IMR-90 (cell line): ENCODE measurements at regions not wholly inside any gene's neighbourhood (a gene's known extent, or its start where the extent isn't known, plus 50 kb on each side); places are given as distances from the start of the nearest gene placed in this dataset.

Experiments
- ATAC-seq: fragments of 200-7000 bp; cut with Tn5 transposase; 2 replicates; pipeline ENCODE4 v1.9.1; 2020; ENCODE audit warnings: low read depth, mild to moderate bottlenecking, moderate library complexity
- BruUV-seq: library from RNA; stranded (reverse); fragments of 400-500 nt; replicated peaks from 2 replicates; lab custom pipeline; 2021; lab: Mats Ljungman, UMichigan
- CTCF ChIA-PET: fragments of 300-600 bp; formaldehyde crosslinking; extraction: SDS; loops from one replicate; lab custom pipeline; 2021; ENCODE audit warnings: antibody characterized with exemption; lab: Yijun Ruan, JAX
- POLR2A ChIA-PET: fragments of 300-600 bp; sonication (Branson Sonifier 250); formaldehyde crosslinking; loops from one replicate; lab custom pipeline; 2022; ENCODE audit warnings: antibody characterized with exemption; ENCODE audit not compliant: unreplicated experiment; lab: Charles Lee
- DNase-seq: peaks from one replicate; pipeline ENCODE4 v3.0.0; 2013
- H2AFZ ChIP-seq: replicated peaks from 2 replicates; pipeline ENCODE3; 2013; ENCODE audit warnings: low read length, mild to moderate bottlenecking; ENCODE audit not compliant: poor library complexity
- H2AK5ac ChIP-seq: 2 replicates; pipeline ENCODE4 v1.6.1; 2013; ENCODE audit warnings: low read depth, low read length, inconsistent platforms
- H2AK9ac ChIP-seq: replicated peaks from 2 replicates; pipeline ENCODE3; 2013; ENCODE audit warnings: mild to moderate bottlenecking, low read depth, low read length, moderate library complexity; ENCODE audit not compliant: poor library complexity
- H2BK120ac ChIP-seq: 2 replicates; pipeline ENCODE4 v1.6.1; 2013; ENCODE audit warnings: low read depth, low read length, inconsistent platforms
- H2BK15ac ChIP-seq: 3 replicates; pipeline ENCODE4 v1.6.1; 2013; ENCODE audit warnings: low read depth, low read length, inconsistent platforms
- H2BK20ac ChIP-seq: 2 replicates; pipeline ENCODE4 v1.6.1; 2013; ENCODE audit warnings: low read depth, mild to moderate bottlenecking, inconsistent platforms, low read length, moderate library complexity
- H2BK5ac ChIP-seq: 2 replicates; pipeline ENCODE4 v1.6.1; 2013; ENCODE audit warnings: mild to moderate bottlenecking, low read depth, low read length, inconsistent platforms; ENCODE audit not compliant: poor library complexity, severe bottlenecking
- H3K14ac ChIP-seq: replicated peaks from 2 replicates; pipeline ENCODE4 v1.6.1; 2013; ENCODE audit warnings: low read depth, low read length, inconsistent platforms
- H3K18ac ChIP-seq: 2 replicates; pipeline ENCODE4 v1.6.1; 2013; ENCODE audit warnings: low read depth, low read length, control low read depth
- H3K23ac ChIP-seq: 2 replicates; pipeline ENCODE4 v1.6.1; 2013; ENCODE audit warnings: low read depth, low read length, inconsistent platforms
- H3K27ac ChIP-seq: 2 replicates; pipeline ENCODE4 v1.5.1; 2013; ENCODE audit warnings: mild to moderate bottlenecking, control low read depth, low read length; ENCODE audit not compliant: insufficient read depth
- H3K27me3 ChIP-seq: 2 replicates; pipeline ENCODE4 v1.6.1; 2013; ENCODE audit warnings: low read length; ENCODE audit not compliant: control insufficient read depth, insufficient read depth
- H3K36me3 ChIP-seq: 2 replicates; pipeline ENCODE4 v1.6.1; 2013; ENCODE audit warnings: low read length, mixed read lengths; ENCODE audit not compliant: control insufficient read depth, insufficient read depth
- H3K4ac ChIP-seq: 2 replicates; pipeline ENCODE4 v1.6.1; 2013; ENCODE audit warnings: low read depth, low read length, inconsistent platforms
- H3K4me1 ChIP-seq: 2 replicates; pipeline ENCODE4 v1.6.1; 2013; ENCODE audit warnings: low read length, mixed read lengths; ENCODE audit not compliant: control insufficient read depth, insufficient read depth
- H3K4me2 ChIP-seq: 2 replicates; pipeline ENCODE4 v1.6.1; 2013; ENCODE audit warnings: low read depth, mild to moderate bottlenecking, control low read depth, low read length, moderate library complexity
- H3K4me3 ChIP-seq: 2 replicates; pipeline ENCODE4 v1.5.1; 2013; ENCODE audit warnings: low read depth, mild to moderate bottlenecking, control low read depth, low read length, moderate library complexity; ENCODE audit not compliant: insufficient read depth
- H3K56ac ChIP-seq: 2 replicates; pipeline ENCODE4 v1.6.1; 2013; ENCODE audit warnings: low read length, inconsistent platforms; ENCODE audit not compliant: insufficient read depth; ENCODE audit errors: extremely low read depth
- H3K79me1 ChIP-seq, 2 experiments: 2 replicates each; pipeline ENCODE4 v1.6.1; 2013; ENCODE audit warnings: low read length in 2 of 2, inconsistent platforms in 1 of 2, low read depth in 1 of 2
- H3K9ac ChIP-seq: 2 replicates; pipeline ENCODE4 v1.6.1; 2013; ENCODE audit warnings: low read depth, low read length, control low read depth
- H3K9me1 ChIP-seq: 2 replicates; pipeline ENCODE4 v1.6.1; 2013; ENCODE audit warnings: low read length, inconsistent platforms; ENCODE audit not compliant: insufficient read depth
- H3K9me3 ChIP-seq: 2 replicates; pipeline ENCODE4 v1.6.1; 2013; ENCODE audit warnings: low read length; ENCODE audit not compliant: control insufficient read depth, insufficient read depth
- H4K20me1 ChIP-seq: 2 replicates; pipeline ENCODE4 v1.6.1; 2013; ENCODE audit warnings: low read length, inconsistent platforms; ENCODE audit not compliant: insufficient read depth
- H4K5ac ChIP-seq: 2 replicates; pipeline ENCODE4 v1.6.1; 2013; ENCODE audit warnings: mild to moderate bottlenecking, low read depth, low read length, control low read depth
- H4K8ac ChIP-seq, 2 experiments: 2 replicates each; pipeline ENCODE4 v1.6.1; 2013; ENCODE audit warnings: low read depth in 2 of 2, low read length in 2 of 2, control low read depth in 1 of 2, inconsistent platforms in 1 of 2
- H4K91ac ChIP-seq: 2 replicates; pipeline ENCODE4 v1.6.1; 2013; ENCODE audit warnings: low read depth, low read length, inconsistent platforms; ENCODE audit not compliant: insufficient read depth
- BHLHE40 ChIP-seq: fragments of 150-350 bp; IDR thresholded peaks from 2 replicates; pipeline ENCODE4 v1.6.1; 2016; ENCODE audit warnings: mild to moderate bottlenecking, low read depth, low read length
- CEBPB ChIP-seq: IDR thresholded peaks from 2 replicates; pipeline ENCODE4 v1.6.1; 2012; ENCODE audit warnings: low read depth, low read length, improper control_type of control experiment
- CHD1 ChIP-seq: IDR thresholded peaks from 2 replicates; pipeline ENCODE4 v1.6.1; 2012; ENCODE audit warnings: low read depth, low read length, improper control_type of control experiment
- CTCF ChIP-seq: conservative IDR thresholded peaks from 2 replicates; pipeline ENCODE4 v1.5.1; 2012; ENCODE audit warnings: mild to moderate bottlenecking, low read depth, low read length, improper control_type of control experiment
- ELK1 ChIP-seq: fragments of 150-350 bp; IDR thresholded peaks from 2 replicates; pipeline ENCODE4 v1.6.1; 2016; ENCODE audit warnings: low read depth, mild to moderate bottlenecking, low read length, moderate library complexity, borderline replicate concordance
- FOS ChIP-seq: fragments of 150-350 bp; IDR thresholded peaks from 2 replicates; pipeline ENCODE4 v1.6.1; 2016; ENCODE audit warnings: low read depth, low read length
- MAFK ChIP-seq: IDR thresholded peaks from 2 replicates; pipeline ENCODE4 v1.6.1; 2012; ENCODE audit warnings: low read depth, low read length, improper control_type of control experiment
- MAZ ChIP-seq: IDR thresholded peaks from 2 replicates; pipeline ENCODE4 v1.6.1; 2012; ENCODE audit warnings: low read depth, mild to moderate bottlenecking, low read length, improper control_type of control experiment, moderate library complexity, borderline replicate concordance
- MXI1 ChIP-seq: IDR thresholded peaks from 2 replicates; pipeline ENCODE4 v1.6.1; 2012; ENCODE audit warnings: low read depth, mild to moderate bottlenecking, low read length, moderate library complexity, borderline replicate concordance
- NFE2L2 ChIP-seq: fragments of 150-350 bp; IDR thresholded peaks from 2 replicates; pipeline ENCODE4 v1.6.1; 2016; ENCODE audit warnings: low read depth, mild to moderate bottlenecking, low read length
- POLR2A ChIP-seq: IDR thresholded peaks from 2 replicates; pipeline ENCODE4 v1.6.1; 2012; ENCODE audit warnings: mild to moderate bottlenecking, low read depth, low read length
- RAD21 ChIP-seq: IDR thresholded peaks from 2 replicates; pipeline ENCODE4 v1.6.1; 2012; ENCODE audit warnings: low read length, improper control_type of control experiment
- RCOR1 ChIP-seq: IDR thresholded peaks from 2 replicates; pipeline ENCODE4 v1.6.1; 2012; ENCODE audit warnings: mild to moderate bottlenecking, low read length, improper control_type of control experiment; ENCODE audit not compliant: insufficient replicate concordance
- RFX5 ChIP-seq: IDR thresholded peaks from 2 replicates; pipeline ENCODE4 v1.8.0; 2012; ENCODE audit warnings: low read depth, mild to moderate bottlenecking, low read length, moderate library complexity
- SMC3 ChIP-seq: fragments of 150-350 bp; IDR thresholded peaks from 2 replicates; pipeline ENCODE4 v1.6.1; 2016; ENCODE audit warnings: low read depth, mild to moderate bottlenecking, antibody characterized with exemption, low read length, moderate library complexity
- WGBS, 2 experiments: methylation state at CpG; one replicate each; pipeline versions ENCODE4 v1.1.5 to v1.1.7; 2013; ENCODE audit warnings: missing lambda C conversion rate in 2 of 2; ENCODE audit not compliant: insufficient read length in 1 of 2; ENCODE audit errors: extremely low coverage in 2 of 2; 5-methylcytosine and 5-hydroxymethylcytosine counted together
- dilution Hi-C: fragments of 300-500 bp; cut with HindIII; formaldehyde crosslinking; loops from one replicate; pipeline ENCODE4 v1.14.3; 2018; ENCODE audit warnings: low sequenced_read_pairs; ENCODE audit not compliant: unreplicated experiment
- in situ Hi-C: fragments of 300-500 bp; cut with MboI; formaldehyde crosslinking; loops from 3 replicates; pipeline ENCODE4 v1.14.3; 2019; ENCODE audit warnings: low sequenced_read_pairs, inconsistent platforms, mixed read lengths
- intact Hi-C: fragments of 100-400 bp; cut with micrococcal nuclease; formaldehyde crosslinking; loops from 2 replicates; pipeline ENCODE4 v1.10.0; 2022

DNA sequence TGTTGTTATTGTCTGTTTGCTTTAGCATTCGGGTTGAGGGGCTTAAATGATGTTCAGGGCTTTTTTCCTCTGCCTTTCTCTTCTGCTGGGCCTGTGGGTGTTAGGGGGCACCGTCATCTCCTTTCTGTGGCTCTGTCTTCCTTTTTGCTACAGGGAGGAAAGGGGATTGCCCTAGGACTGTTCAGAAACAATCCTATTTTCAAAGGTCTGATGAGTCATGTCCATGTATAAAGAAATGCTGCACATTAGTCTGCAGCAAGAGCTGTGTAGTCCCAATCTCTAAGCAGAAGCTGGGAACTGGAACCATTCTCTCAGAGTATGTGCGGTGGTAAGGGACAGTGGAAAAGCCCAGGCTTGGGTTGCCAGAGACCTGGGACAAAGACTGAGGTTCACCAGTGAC is 462.3 kb downstream of the OMA1 start:
- DNase-seq (no peak), ATAC-seq (no peak)
- no peaks in the 10 kb centered on the region for H4K20me1 ChIP-seq
- no peak overlapping the region for H3K9ac ChIP-seq
- no TSS peak for BruUV-seq
- CTCF ChIA-PET = no interaction called here
- H3K4ac ChIP-seq = no peak overlapping the region
- H3K36me3 ChIP-seq = no peaks in the 10 kb centered on the region
- no peaks in the 10 kb centered on the region for H3K9me1 ChIP-seq
- no peak overlapping the region for H3K56ac ChIP-seq
- no peaks in the 10 kb centered on the region for H3K4me1 ChIP-seq
- dilution Hi-C loops = no loop called here
- H3K79me1 ChIP-seq = no peaks in the 10 kb centered on the region
- H4K5ac ChIP-seq = no peak overlapping the region
- no peak overlapping the region for H2AK5ac ChIP-seq
- in situ Hi-C loops = no loop called here
- POLR2A ChIA-PET = no interaction called here
- no peak overlapping the region for H2AK9ac ChIP-seq
- no peak overlapping the region for H3K4me3 ChIP-seq
- no peak for TF ChIP-seq CTCF
- no peak for TF ChIP-seq MAFK
- no peak for TF ChIP-seq RAD21
- TF ChIP-seq RCOR1 = no peak
- no peak for TF ChIP-seq POLR2A
- TF ChIP-seq RFX5 = no peak
- no peak for TF ChIP-seq CEBPB
- no peak for TF ChIP-seq SMC3
- no peak for TF ChIP-seq ELK1
- TF ChIP-seq FOS = no peak
- TF ChIP-seq MAZ = no peak
- no peak for TF ChIP-seq MXI1
- TF ChIP-seq NFE2L2 = no peak
- no peak for TF ChIP-seq BHLHE40
- no peak for TF ChIP-seq CHD1
- H2BK5ac ChIP-seq = no peak overlapping the region
- no peak overlapping the region for H3K14ac ChIP-seq
- H3K4me2 ChIP-seq = no peak overlapping the region
- H3K9me3 ChIP-seq = no peaks in the 10 kb centered on the region
- H2BK15ac ChIP-seq = no peak overlapping the region
- no peak overlapping the region for H3K27ac ChIP-seq
- no peak overlapping the region for H3K23ac ChIP-seq
- no peak overlapping the region for H2AFZ ChIP-seq
- 86% methylated on average over 1 of the region's 3 CpGs; no CpG with 5 or more reads in 1 of the 2 experiments for WGBS, 2 experiments
- H2BK20ac ChIP-seq = no peak overlapping the region
- H2BK120ac ChIP-seq = no peak overlapping the region
- H4K8ac ChIP-seq = no peak overlapping the region
- H3K18ac ChIP-seq = no peak overlapping the region
- H3K27me3 ChIP-seq = no peaks in the 10 kb centered on the region
- H4K91ac ChIP-seq = no peak overlapping the region
- intact Hi-C loops = no loop called here
